ENCODE measurements at regions not wholly inside any gene's neighbourhood (a gene's known extent, or its start where the extent isn't known, plus 50 kb on each side); places are given as distances from the start of the nearest gene placed in this dataset.

GRCh38 chr10:11667756-11668155, 56.3 kb upstream of the USP6NL start:
- Histone ChIP-seq H3K4me1 (ENCODE audit: control insufficient read depth, insufficient read depth, low read length) (no peaks in the 10 kb centered on the region), H2BK15ac (ENCODE audit: low read depth, low read length) (no peak overlapping the region), H4K20me1 (ENCODE audit: insufficient read depth, low read length) (no peaks in the 10 kb centered on the region), H3K18ac (ENCODE audit: low read depth, low read length) (no peak overlapping the region), H2BK20ac (ENCODE audit: low read depth, low read length) (no peak overlapping the region), H3K36me3 (ENCODE audit: control insufficient read depth, insufficient read depth, low read length) (no peaks in the 10 kb centered on the region), H4K5ac (ENCODE audit: low read depth, low read length) (no peak overlapping the region), H3K9me1 (ENCODE audit: insufficient read depth, low read length) (no peaks in the 10 kb centered on the region), H2BK5ac (ENCODE audit: low read depth, low read length, poor library complexity, severe bottlenecking) (no peak overlapping the region), H3K9ac (ENCODE audit: low read depth, low read length) (no peak overlapping the region), H3K56ac (ENCODE audit: extremely low read depth, insufficient read depth, low read length) (no peak overlapping the region), H3K4ac (ENCODE audit: low read depth, low read length) (no peak overlapping the region), H3K14ac (replicated peaks; ENCODE audit: low read depth, low read length) (no peak overlapping the region), H3K27me3 (ENCODE audit: control insufficient read depth, insufficient read depth, low read length) (peaks cover 12% of the 10 kb centered on the region), H4K8ac (ENCODE audit: low read depth in 2 of 2, low read length in 2 of 2) (no peak overlapping the region), H3K4me3 (ENCODE audit: insufficient read depth, low read depth, low read length) (no peak overlapping the region), H3K23ac (ENCODE audit: low read depth, low read length) (no peak overlapping the region), H2AK9ac (replicated peaks; ENCODE audit: low read depth, low read length, poor library complexity) (no peak overlapping the region), H3K27ac (ENCODE audit: insufficient read depth, low read length) (no peak overlapping the region), H3K79me1 (ENCODE audit: low read depth in 1 of 2, low read length in 2 of 2) (no peaks in the 10 kb centered on the region), H3K9me3 (ENCODE audit: control insufficient read depth, insufficient read depth, low read length) (0 out of 2 replicates have a peak, but pooled peaks cover 2% of the 10 kb centered on the region), H2BK120ac (ENCODE audit: low read depth, low read length) (no peak overlapping the region), H2AFZ (replicated peaks; ENCODE audit: low read length, poor library complexity) (no peak overlapping the region), H4K91ac (ENCODE audit: insufficient read depth, low read depth, low read length) (no peak overlapping the region), H2AK5ac (ENCODE audit: low read depth, low read length) (no peak overlapping the region), H3K4me2 (ENCODE audit: low read depth, low read length) (no peak overlapping the region)
- DNase-seq (no peak), ATAC-seq (ENCODE audit: low read depth) (no peak)
- POLR2A ChIA-PET (ENCODE audit: unreplicated experiment): no interaction called here
- in situ Hi-C loops (cut with MboI; ENCODE audit: low sequenced_read_pairs): no loop called here
- TF ChIP-seq BHLHE40 (IDR thresholded peaks at IDR 0.05; ENCODE audit: low read depth, low read length): no peak
- TF ChIP-seq MAFK (IDR thresholded peaks at IDR 0.05; ENCODE audit: low read depth, low read length): no peak
- TF ChIP-seq MAZ (IDR thresholded peaks at IDR 0.05; ENCODE audit: borderline replicate concordance, low read depth, low read length): no peak
- CTCF ChIA-PET: interaction anchor here (0.6 kb wide), 1 partner anchor 1329 kb away, joined by 4 read pairs; no protein-coding TSS in a partner anchor
- no TSS peak for BruUV-seq (replicated peaks)
- WGBS, 2 experiments (ENCODE audit: extremely low coverage in 2 of 2, insufficient read length in 1 of 2): no CpG with 5 or more reads among the region's 4 CpGs
- dilution Hi-C loops (cut with HindIII; ENCODE audit: low sequenced_read_pairs, unreplicated experiment): no loop called here
- intact Hi-C loops (cut with micrococcal nuclease): no loop called here
